Activated CD4-positive, alpha-beta T cell treated with anti-CD3 and anti-CD28 coated beads, Interleukin-2, amount 10 ng/mL, durations not matched to agents 24 days and 14 days (primary cell): ENCODE measurements at regions not wholly inside any gene's neighbourhood (a gene's known extent, or its start where the extent isn't known, plus 50 kb on each side); places are given as distances from the start of the nearest gene placed in this dataset.

Source experiments
- DNase-seq: peaks from one replicate; pipeline ENCODE4 v3.0.0; 2022
- H3K27ac Mint-ChIP-seq: one replicate; pipeline ENCODE4 v1.8.0; 2022; ENCODE audit warnings: mild to moderate bottlenecking, mixed read lengths
- H3K27me3 Mint-ChIP-seq: one replicate; pipeline ENCODE4 v1.8.0; 2022; ENCODE audit warnings: mixed read lengths
- H3K36me3 Mint-ChIP-seq: one replicate; pipeline ENCODE4 v1.8.0; 2022; ENCODE audit warnings: low read depth, mild to moderate bottlenecking, mixed read lengths
- H3K4me1 Mint-ChIP-seq: one replicate; pipeline ENCODE4 v1.8.0; 2021; ENCODE audit warnings: mixed read lengths
- H3K4me3 Mint-ChIP-seq: one replicate; pipeline ENCODE4 v1.8.0; 2022; ENCODE audit warnings: mild to moderate bottlenecking, moderate library complexity, mixed read lengths
- H3K9me3 Mint-ChIP-seq: one replicate; pipeline ENCODE4 v1.8.0; 2021; ENCODE audit warnings: mixed read lengths
- intact Hi-C: fragments of 100-400 bp; cut with micrococcal nuclease; formaldehyde crosslinking; loops from one replicate; pipeline ENCODE4 v1.15.1; 2023

DNA sequence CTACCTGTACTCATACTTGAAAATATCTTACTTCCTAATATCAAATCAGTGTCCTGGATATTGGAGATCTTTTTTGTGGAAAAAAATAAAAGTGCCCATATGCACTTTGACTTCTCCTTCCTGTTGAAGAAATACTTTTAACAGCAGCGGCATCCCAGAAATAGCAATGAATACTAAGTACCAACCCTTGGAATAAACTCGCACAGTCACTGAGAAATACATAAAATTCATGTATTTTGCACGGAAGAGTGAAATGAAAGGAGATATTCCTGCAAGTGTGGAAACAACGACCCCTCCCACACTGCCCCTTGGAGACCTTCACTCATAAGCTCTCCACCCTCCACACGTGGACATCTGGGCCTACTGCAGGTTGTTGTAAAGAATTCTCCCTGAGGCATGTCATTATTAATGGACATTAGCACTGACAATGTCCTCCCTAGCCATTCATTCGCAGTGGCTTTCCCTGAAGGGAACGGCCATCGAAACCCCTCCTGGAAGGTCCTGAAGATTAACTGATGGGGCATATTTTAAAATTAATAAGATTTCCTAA, 407.6 kb upstream of the PFKP start:
- no peaks in the 10 kb centered on the region for H3K27me3 Mint-ChIP-seq
- H3K4me3 Mint-ChIP-seq, result no peak overlapping the region
- H3K9me3 Mint-ChIP-seq, result no peaks in the 10 kb centered on the region
- no peaks in the 10 kb centered on the region for H3K4me1 Mint-ChIP-seq
- DNase-seq, result no peak
- H3K36me3 Mint-ChIP-seq, result no peaks in the 10 kb centered on the region
- H3K27ac Mint-ChIP-seq, result no peak overlapping the region
- intact Hi-C loops, result no loop called here

DNA sequence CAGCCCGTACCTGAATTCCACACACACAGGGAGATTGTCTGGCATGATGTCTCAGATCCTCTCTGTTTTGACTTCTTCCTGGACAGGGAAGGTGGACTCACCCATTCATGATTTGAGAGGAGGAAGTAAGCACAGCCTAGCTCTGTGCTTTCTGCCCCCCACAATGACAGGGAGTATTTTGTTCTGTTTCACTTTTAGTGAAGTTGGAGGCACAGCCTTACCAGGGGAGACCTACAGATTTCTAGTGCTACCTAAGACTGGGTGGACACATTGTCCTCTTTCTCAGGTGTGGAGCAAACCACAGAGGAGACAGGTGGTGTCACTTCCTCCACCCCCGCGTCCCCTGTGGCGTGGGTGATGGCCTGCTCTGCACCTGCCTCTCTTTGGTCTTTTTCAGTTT, 408.6 kb upstream of the PFKP start:
- no peaks in the 10 kb centered on the region for H3K9me3 Mint-ChIP-seq
- no peaks in the 10 kb centered on the region for H3K4me1 Mint-ChIP-seq
- H3K27ac Mint-ChIP-seq, result no peak overlapping the region
- intact Hi-C loops, result no loop called here
- no peaks in the 10 kb centered on the region for H3K27me3 Mint-ChIP-seq
- H3K36me3 Mint-ChIP-seq, result no peaks in the 10 kb centered on the region
- no peak overlapping the region for H3K4me3 Mint-ChIP-seq
- peak; percentile 42 for DNase-seq

DNA sequence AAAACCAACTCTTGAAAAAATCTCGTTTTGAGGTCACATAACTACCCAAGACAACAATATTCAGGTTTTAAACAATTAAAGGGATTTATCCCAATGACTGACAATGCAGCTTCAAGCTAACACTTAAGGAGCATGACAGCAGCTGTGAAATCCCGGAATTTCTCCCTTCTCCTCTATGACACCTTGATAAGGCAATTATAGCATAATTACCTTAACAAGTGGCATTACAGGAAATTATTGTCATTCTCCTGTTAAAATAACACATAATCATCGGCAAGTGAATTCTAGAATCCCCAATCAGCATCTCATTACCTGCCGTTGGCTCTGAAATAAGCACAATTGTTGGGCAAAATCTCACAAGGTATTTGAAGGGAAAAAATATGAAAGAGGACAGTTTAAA, 417.0 kb upstream of the PFKP start:
- Mint-ChIP-seq H3K4me3 (no peak overlapping the region), H3K36me3 (no peaks in the 10 kb centered on the region), H3K27me3 (no peaks in the 10 kb centered on the region), H3K27ac (no peak overlapping the region), H3K9me3 (no peaks in the 10 kb centered on the region), H3K4me1 (no peaks in the 10 kb centered on the region)
- intact Hi-C loops, result no loop called here
- DNase-seq, result no peak

DNA sequence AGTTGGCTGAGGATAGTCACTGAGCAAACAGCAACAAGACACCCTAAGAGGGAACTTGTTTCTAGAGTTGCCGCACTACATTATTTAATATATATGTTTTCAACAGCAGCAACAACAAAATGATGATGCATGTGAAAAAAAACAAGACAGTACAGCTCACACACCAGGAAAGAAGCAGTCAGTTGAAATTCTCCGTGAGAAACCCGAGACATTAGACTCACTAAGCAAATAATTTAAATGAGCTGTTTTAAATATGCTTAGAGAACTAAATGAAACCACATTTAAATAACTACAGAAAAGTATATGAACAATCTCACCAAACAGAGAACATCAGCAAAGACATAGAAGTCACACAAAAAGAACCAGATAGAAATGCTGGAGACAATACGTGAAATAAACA, 426.3 kb upstream of the PFKP start:
- H3K4me3 Mint-ChIP-seq, result no peak overlapping the region
- intact Hi-C loops, result no loop called here
- no peaks in the 10 kb centered on the region for H3K4me1 Mint-ChIP-seq
- DNase-seq, result no peak
- H3K9me3 Mint-ChIP-seq, result no peaks in the 10 kb centered on the region
- no peaks in the 10 kb centered on the region for H3K27me3 Mint-ChIP-seq
- H3K36me3 Mint-ChIP-seq, result no peaks in the 10 kb centered on the region
- H3K27ac Mint-ChIP-seq, result no peak overlapping the region

DNA sequence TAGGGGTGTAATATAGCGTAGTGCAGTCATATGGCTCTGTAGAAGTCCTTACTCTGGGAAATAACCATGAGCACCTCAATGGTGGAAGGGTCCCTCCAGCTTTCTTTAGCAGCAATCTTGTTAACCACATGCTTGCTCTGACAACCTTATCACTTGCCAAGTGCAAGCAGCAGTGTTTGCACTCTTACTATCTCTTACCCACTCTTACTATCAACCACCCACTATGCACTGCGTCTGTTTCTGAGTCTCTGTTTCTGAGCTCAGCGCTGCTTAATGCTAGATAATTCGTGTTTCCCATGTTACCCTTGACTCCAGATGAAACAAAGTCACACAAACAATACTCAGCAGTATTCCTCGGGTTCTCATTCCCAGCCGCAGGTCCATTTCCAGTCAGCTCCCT, 433.7 kb upstream of the PFKP start:
- Mint-ChIP-seq H3K27me3 (no peaks in the 10 kb centered on the region), H3K9me3 (no peaks in the 10 kb centered on the region), H3K4me3 (no peak overlapping the region), H3K27ac (no peak overlapping the region), H3K36me3 (no peaks in the 10 kb centered on the region), H3K4me1 (no peaks in the 10 kb centered on the region)
- no peak for DNase-seq
- intact Hi-C loops, result no loop called here

DNA sequence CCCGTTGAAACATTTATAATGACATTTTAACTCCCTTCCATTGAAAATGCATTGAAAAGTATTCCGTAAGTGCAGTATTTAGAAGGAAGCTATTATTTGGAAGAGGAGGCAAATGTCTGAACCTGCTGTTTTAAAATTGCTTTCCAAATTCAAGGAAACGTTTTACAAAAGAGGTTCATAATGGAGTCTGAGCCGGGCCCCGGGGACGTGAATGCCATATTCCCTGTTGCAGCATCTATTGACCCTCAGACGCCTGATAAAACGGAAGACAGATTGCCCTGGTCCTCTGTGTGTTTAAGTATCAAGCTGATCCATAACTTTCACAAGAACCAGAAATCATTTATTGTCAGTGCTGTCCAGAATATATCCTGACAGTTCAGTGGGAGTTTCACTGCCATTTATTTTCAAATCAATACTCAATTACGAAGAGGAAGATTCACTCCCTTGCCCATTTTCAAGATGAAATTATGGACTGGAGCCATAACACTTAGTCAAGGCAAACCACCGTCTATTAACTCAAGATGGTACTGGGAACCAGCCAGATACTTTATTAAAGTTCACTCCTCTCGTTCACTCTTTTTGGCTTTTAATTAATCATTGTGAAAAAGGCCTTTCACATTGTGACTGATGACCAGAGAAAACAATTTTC, 435.7 kb upstream of the PFKP start:
- Mint-ChIP-seq H3K4me1 (no peaks in the 10 kb centered on the region), H3K27me3 (no peaks in the 10 kb centered on the region)
- no peak for DNase-seq

DNA sequence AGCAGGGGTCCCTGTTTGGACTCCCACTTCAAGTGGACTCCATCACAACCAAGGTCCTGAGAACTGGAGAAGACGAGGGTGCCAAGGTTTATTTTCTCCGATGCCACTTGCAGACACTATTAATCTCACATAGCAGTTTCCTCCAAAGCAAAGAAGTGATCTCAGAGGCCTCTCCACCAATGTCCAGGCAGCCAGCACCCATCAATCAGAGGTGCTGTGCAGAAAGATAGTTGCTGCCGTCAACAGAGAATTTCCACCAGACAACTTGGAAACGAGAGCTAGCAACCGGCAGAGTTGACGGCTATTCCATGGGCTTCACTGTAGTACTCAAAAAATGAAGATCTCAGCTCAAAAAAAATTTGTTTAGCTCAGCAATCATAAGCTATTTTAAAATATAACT, 438.6 kb upstream of the PFKP start:
- no peak overlapping the region for H3K27ac Mint-ChIP-seq
- H3K27me3 Mint-ChIP-seq, result no peaks in the 10 kb centered on the region
- H3K4me1 Mint-ChIP-seq, result no peaks in the 10 kb centered on the region
- DNase-seq, result no peak
- H3K36me3 Mint-ChIP-seq, result no peaks in the 10 kb centered on the region
- no peaks in the 10 kb centered on the region for H3K9me3 Mint-ChIP-seq
- no peak overlapping the region for H3K4me3 Mint-ChIP-seq
- intact Hi-C loops, result no loop called here

More for the DNA sequence above, 435.7 kb upstream of the PFKP start:
- Mint-ChIP-seq H3K4me3 (no peak overlapping the region), H3K9me3 (no peaks in the 10 kb centered on the region), H3K36me3 (no peaks in the 10 kb centered on the region), H3K27ac (no peak overlapping the region)
- intact Hi-C loops, result no loop called here

DNA sequence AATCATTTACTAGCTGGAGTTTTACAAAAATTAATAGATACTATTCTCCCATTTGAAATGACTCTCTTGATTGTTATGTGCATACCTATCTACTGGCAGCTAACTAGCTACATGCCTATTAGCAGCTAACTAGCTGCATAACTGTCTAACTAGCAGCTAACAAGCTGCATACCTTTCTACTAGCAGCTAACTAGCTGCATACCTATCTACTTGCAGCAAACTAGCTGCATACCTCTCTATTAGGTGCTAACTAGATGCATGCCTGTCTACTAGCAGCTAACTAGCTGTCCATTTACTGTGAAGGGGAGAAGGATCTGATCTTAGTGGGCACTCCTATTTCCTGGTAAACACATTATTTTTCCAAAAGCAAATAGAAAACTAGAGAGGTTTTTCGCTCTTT, 439.4 kb upstream of the PFKP start:
- Mint-ChIP-seq H3K4me3 (no peak overlapping the region), H3K27ac (no peak overlapping the region), H3K36me3 (no peaks in the 10 kb centered on the region), H3K9me3 (no peaks in the 10 kb centered on the region), H3K4me1 (no peaks in the 10 kb centered on the region), H3K27me3 (no peaks in the 10 kb centered on the region)
- intact Hi-C loops, result no loop called here
- no peak for DNase-seq

DNA sequence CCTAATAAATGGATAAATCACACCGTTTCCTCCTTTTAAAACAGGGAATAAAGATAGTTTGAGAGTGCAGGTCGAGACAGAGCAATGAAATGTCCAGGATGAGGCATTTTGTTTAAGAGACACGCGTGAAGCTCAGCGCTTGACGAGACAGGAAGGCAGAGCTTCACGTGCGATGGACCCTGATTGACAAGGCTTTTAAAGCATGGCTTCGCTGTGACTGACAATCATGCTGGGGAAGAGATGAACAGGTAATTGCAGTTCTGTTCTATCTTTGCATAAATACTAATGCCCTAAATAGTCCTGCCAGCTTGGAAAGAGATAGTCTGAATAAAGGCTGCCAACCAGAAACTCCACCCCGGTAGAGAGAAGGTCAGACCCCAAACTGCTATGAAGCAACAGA, 442.3 kb upstream of the PFKP start:
- Mint-ChIP-seq H3K27me3 (no peaks in the 10 kb centered on the region), H3K4me1 (no peaks in the 10 kb centered on the region), H3K9me3 (no peaks in the 10 kb centered on the region), H3K36me3 (no peaks in the 10 kb centered on the region), H3K4me3 (no peak overlapping the region), H3K27ac (no peak overlapping the region)
- intact Hi-C loops, result no loop called here
- no peak for DNase-seq

DNA sequence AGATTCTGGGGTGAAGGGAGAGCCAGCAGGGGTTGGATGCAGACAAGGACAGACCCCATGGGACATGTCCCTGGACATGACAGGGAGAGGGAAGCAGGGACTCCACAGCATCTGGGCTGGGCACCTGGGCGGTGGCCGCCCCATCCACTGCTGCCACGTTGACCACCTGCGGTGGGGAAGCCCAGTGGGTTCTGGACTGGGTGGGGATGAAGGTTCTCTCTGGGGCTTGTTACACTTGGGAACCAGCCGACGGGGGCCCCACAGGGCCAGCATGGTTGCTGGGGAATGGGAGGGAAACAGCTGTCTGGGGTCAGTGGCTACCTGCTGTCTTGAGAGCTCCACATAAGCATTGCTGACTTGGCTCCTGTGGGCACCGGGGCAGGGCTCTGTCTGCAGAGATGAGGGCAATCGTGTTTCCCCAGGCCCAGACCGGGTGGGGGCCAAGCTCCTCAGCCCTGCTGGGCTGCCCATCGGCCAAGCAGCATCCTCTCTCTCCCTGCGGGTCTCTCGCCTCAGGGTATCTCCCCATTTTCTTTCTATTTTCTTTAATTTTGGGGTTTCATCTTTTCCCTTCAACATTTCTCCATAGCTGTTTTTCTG, 443.6 kb upstream of the PFKP start:
- Mint-ChIP-seq H3K27me3 (no peaks in the 10 kb centered on the region), H3K4me3 (no peak overlapping the region), H3K36me3 (no peaks in the 10 kb centered on the region), H3K9me3 (no peaks in the 10 kb centered on the region), H3K4me1 (no peaks in the 10 kb centered on the region), H3K27ac (no peak overlapping the region)
- intact Hi-C loops, result no loop called here
- DNase-seq, result no peak

DNA sequence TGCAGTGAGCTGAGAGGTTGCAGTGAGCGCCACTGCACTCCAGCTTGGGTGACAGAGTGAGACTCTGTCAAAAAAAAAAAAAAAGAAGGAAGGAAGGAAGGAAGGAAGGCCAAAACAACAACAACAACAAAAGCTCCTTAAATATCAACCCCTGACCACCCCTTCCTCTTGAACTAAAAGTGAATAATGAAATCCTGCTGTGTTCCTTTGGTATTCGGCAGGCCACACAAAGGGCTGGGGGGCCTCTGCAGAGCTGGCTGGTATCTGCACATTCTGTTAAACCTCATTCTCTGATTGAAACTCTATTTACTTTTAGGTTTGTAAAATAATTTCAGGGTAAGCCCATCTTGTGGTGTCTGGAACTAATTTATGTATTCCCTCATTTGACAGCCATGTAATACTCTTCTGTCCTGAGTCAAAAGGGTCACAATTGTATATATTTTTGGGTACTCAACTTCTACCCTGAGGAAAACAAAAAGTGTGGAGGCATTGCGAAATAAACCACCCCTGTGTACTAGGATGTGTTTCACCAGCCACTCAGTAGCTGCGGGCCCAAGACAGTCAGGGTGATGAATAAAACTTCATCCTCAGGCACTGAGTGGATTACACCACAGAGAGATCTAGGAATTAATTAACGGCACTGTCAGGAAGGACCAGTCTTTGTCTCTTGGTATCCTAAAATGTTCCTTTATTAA, 446.4 kb upstream of the PFKP start:
- Mint-ChIP-seq H3K27ac (no peak overlapping the region), H3K9me3 (no peaks in the 10 kb centered on the region), H3K4me1 (no peaks in the 10 kb centered on the region), H3K4me3 (no peak overlapping the region), H3K27me3 (no peaks in the 10 kb centered on the region), H3K36me3 (no peaks in the 10 kb centered on the region)
- no peak for DNase-seq
- intact Hi-C loops, result no loop called here

DNA sequence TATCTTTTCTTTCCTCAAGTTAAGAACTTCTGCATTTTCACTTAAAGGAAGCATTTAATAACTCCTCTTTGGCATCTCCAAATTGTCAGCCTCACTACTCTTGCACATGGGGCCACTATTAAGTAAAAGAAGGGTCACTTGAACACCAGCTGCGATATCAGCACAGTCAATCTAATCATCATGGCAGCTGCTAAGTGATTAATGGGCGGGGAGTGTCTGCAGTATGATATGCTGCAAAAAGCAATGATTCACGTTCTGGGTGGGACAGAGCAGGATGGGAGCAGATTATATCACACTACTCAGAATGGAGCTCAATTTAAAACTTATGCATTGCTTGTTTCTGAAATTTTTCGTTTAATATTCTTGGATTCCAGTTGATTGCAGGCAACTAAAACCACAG, 447.4 kb upstream of the PFKP start:
- Mint-ChIP-seq H3K9me3 (no peaks in the 10 kb centered on the region), H3K27me3 (no peaks in the 10 kb centered on the region), H3K4me1 (no peaks in the 10 kb centered on the region), H3K27ac (no peak overlapping the region), H3K36me3 (no peaks in the 10 kb centered on the region), H3K4me3 (no peak overlapping the region)
- no peak for DNase-seq
- intact Hi-C loops, result no loop called here

DNA sequence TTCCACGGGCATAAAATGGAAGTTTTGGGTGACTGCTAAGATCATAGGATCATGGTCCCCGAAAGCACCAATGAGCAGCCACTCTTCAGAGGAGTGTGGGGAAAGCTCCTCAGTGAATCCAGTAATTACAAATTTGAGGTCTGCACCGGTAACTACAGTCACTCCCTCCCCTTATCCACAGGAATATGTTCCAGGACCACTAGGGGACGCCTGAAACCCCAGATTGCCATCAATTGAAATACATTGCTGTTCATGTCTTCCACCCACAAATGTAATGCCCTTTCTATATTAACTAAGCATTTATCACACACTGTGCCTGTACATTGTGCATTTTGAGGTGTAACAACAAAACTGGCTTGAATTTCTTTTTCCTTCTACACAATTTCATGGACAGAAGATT, 447.9 kb upstream of the PFKP start:
- Mint-ChIP-seq H3K27ac (no peak overlapping the region), H3K4me3 (no peak overlapping the region), H3K36me3 (no peaks in the 10 kb centered on the region), H3K9me3 (no peaks in the 10 kb centered on the region), H3K4me1 (no peaks in the 10 kb centered on the region), H3K27me3 (no peaks in the 10 kb centered on the region)
- intact Hi-C loops, result no loop called here
- no peak for DNase-seq

DNA sequence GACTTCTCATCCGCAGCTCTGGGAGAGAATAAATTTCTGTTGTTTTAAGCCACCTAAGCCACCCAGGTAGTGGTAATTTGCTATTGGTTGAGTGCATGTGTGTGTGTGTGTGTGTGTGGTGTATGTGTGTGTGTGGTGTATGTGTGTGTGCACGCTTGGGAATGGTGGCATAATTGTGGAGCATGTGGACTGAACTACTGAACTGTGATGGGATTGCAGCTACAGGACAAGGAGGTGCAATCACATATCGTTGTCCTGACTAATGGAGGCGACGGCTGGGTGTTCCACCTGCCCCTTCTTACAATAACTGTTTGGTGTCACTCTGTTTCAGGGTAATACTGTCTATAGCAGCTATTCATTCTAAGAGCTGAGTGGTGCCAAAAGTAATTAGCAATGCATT, 448.7 kb upstream of the PFKP start:
- Mint-ChIP-seq H3K27ac (no peak overlapping the region), H3K4me1 (no peaks in the 10 kb centered on the region), H3K27me3 (no peaks in the 10 kb centered on the region), H3K4me3 (no peak overlapping the region), H3K36me3 (no peaks in the 10 kb centered on the region), H3K9me3 (no peaks in the 10 kb centered on the region)
- intact Hi-C loops, result no loop called here
- no peak for DNase-seq
